Transverse colon (tissue), 4 donors: ENCODE measurements at regions not wholly inside any gene's neighbourhood (a gene's known extent, or its start where the extent isn't known, plus 50 kb on each side); places are given as distances from the start of the nearest gene placed in this dataset.

Experiments used
- DNase-seq: peaks from one replicate; pipeline ENCODE4 v3.0.0-alpha.2; 2019
- H3K27ac ChIP-seq, 4 donors: fragments of 200-600 bp; sonication (generic); 2 replicates each; pipeline ENCODE4 v1.5.1; 2016 to 2018; ENCODE audit warnings: inconsistent platforms in 4 of 4
- H3K27me3 ChIP-seq: fragments of 200-600 bp; sonication (generic); 2 replicates; pipeline ENCODE4 v1.5.1; 2017; ENCODE audit warnings: inconsistent platforms
- H3K36me3 ChIP-seq, 4 donors: fragments of 200-600 bp; sonication (generic); 2 replicates each; pipeline ENCODE4 v1.5.1; 2017 to 2019; ENCODE audit warnings: inconsistent platforms in 4 of 4
- H3K4me1 ChIP-seq, 4 donors: fragments of 200-600 bp; sonication (generic); 2 replicates each; pipeline ENCODE4 v1.5.1; 2017 to 2020; ENCODE audit warnings: inconsistent platforms in 4 of 4
- H3K4me3 ChIP-seq, 4 donors: fragments of 200-600 bp; sonication (generic); 1 replicate in 1 of 4; 2 replicates in 3 of 4; pipeline versions ENCODE4 v1.5.1 to v1.6.1; 2017 to 2019; ENCODE audit warnings: inconsistent platforms in 4 of 4
- H3K9me3 ChIP-seq, 2 donors: fragments of 200-600 bp; sonication (generic); 2 replicates each; pipeline ENCODE4 v1.5.1; 2017 to 2019; ENCODE audit warnings: inconsistent platforms in 2 of 2
- CTCF ChIP-seq, 5 experiments: fragments of 200-600 bp in 3 of 5; fragments of 450-650 bp in 2 of 5; sonication (generic) in 3 of 5; IDR thresholded peaks; 1 replicate in 2 of 5; 2 replicates in 3 of 5; pipeline ENCODE4 v1.5.1; 2016 to 2017; ENCODE audit warnings: antibody characterized with exemption in 5 of 5, inconsistent platforms in 3 of 5, mild to moderate bottlenecking in 2 of 5, moderate library complexity in 1 of 5
- EP300 ChIP-seq: sonication (generic); formaldehyde crosslinking; IDR thresholded peaks from one replicate; pipeline ENCODE4 v1.6.1; 2017; ENCODE audit warnings: antibody characterized with exemption, low read depth
- POLR2A ChIP-seq: fragments of 450-650 bp; IDR thresholded peaks from one replicate; pipeline ENCODE4 v1.6.1; 2016; ENCODE audit warnings: antibody characterized with exemption, mild to moderate bottlenecking, moderate library complexity
- POLR2AphosphoS5 ChIP-seq, 3 donors: sonication (generic); formaldehyde crosslinking; IDR thresholded peaks; one replicate each; pipeline ENCODE4 v1.6.1; 2016; ENCODE audit warnings: antibody characterized with exemption in 3 of 3
- WGBS, 2 donors: methylation state at CpG; one replicate each; pipeline ENCODE4 v1.1.5; 2018; ENCODE audit warnings: low coverage in 1 of 2; 5-methylcytosine and 5-hydroxymethylcytosine counted together
- in situ Hi-C, 4 donors: fragments of 200-750 bp; cut with MboI; loops; one replicate each; pipeline versions ENCODE4 v1.15.0 to v1.15.1; 2017; ENCODE audit warnings: low sequenced_read_pairs in 3 of 4, low pct_ligation_motif_present in 1 of 4, low pct_unique_long_range_greater_than_20kb in 1 of 4
- intact Hi-C: fragments of 100-400 bp; cut with DNase I; formaldehyde crosslinking; loops from one replicate; pipeline ENCODE4 v1.15.1; 2023; ENCODE audit warnings: low total_unique reads

- no peaks in the 10 kb centered on the region for H3K36me3 ChIP-seq
- H3K9me3 ChIP-seq, result no peaks in the 10 kb centered on the region
- in situ Hi-C loops, result no loop called here
- intact Hi-C loops, result no loop called here
- H3K4me3 ChIP-seq, result no peak overlapping the region
- 86 to 93% methylated on average over 1 to 11 of the region's 11 CpGs for WGBS, 2 donors
- TF ChIP-seq CTCF (IDR thresholded peaks at IDR 0.05), result no peak
- TF ChIP-seq EP300, result no peak
- TF ChIP-seq POLR2AphosphoS5 (IDR thresholded peaks at IDR 0.05), result no peak
- TF ChIP-seq POLR2A, result no peak
- DNase-seq, result no peak
- H3K4me1 ChIP-seq, result no peaks in the 10 kb centered on the region
- H3K27ac ChIP-seq, result no peak overlapping the region
- H3K27me3 ChIP-seq, result peaks cover 7% of the 10 kb centered on the region
Measured at GRCh38 chr22:49550766-49551362, 276.8 kb downstream of the BRD1 start.

- 63% methylated on average over 3 of the region's 3 CpGs; no CpG with 5 or more reads in 1 of the 2 donors for WGBS, 2 donors
- H3K4me1 ChIP-seq, result no peaks in the 10 kb centered on the region
- H3K36me3 ChIP-seq, result no peaks in the 10 kb centered on the region
- intact Hi-C loops, result no loop called here
- DNase-seq, result no peak
- in situ Hi-C loops, result no loop called here
- TF ChIP-seq POLR2A (no peak), CTCF (IDR thresholded peaks at IDR 0.05) (no peak), POLR2AphosphoS5 (IDR thresholded peaks at IDR 0.05) (no peak), EP300 (no peak)
- H3K9me3 ChIP-seq, result no peaks in the 10 kb centered on the region
- H3K27me3 ChIP-seq, result peaks cover 7% of the 10 kb centered on the region
- no peak overlapping the region for H3K4me3 ChIP-seq
- H3K27ac ChIP-seq, result no peak overlapping the region
Measured at GRCh38 chr22:49550141-49550430, 277.6 kb downstream of the BRD1 start.

- Histone ChIP-seq H3K4me1 (no peaks in the 10 kb centered on the region), H3K36me3 (no peaks in the 10 kb centered on the region), H3K9me3 (no peaks in the 10 kb centered on the region), H3K27ac (no peak overlapping the region), H3K4me3 (no peak overlapping the region), H3K27me3 (peaks cover 7% of the 10 kb centered on the region)
- in situ Hi-C loops, result no loop called here
- WGBS, 2 donors, result 75% methylated on average over 22 of the region's 22 CpGs; no CpG with 5 or more reads in 1 of the 2 donors
- TF ChIP-seq EP300 (no peak), POLR2AphosphoS5 (IDR thresholded peaks at IDR 0.05) (no peak), CTCF (IDR thresholded peaks at IDR 0.05) (no peak), POLR2A (no peak)
- intact Hi-C loops, result no loop called here
- DNase-seq, result no peak
Measured at GRCh38 chr22:49549256-49550140, 278.2 kb downstream of the BRD1 start.

- peaks cover 7% of the 10 kb centered on the region for H3K27me3 ChIP-seq
- no peaks in the 10 kb centered on the region for H3K9me3 ChIP-seq
- no peak for DNase-seq
- TF ChIP-seq EP300 (no peak), POLR2A (no peak), CTCF (IDR thresholded peaks at IDR 0.05) (no peak), POLR2AphosphoS5 (IDR thresholded peaks at IDR 0.05) (no peak)
- no peaks in the 10 kb centered on the region for H3K36me3 ChIP-seq
- WGBS, 2 donors, result 48 to 62% methylated on average over 5 to 17 of the region's 17 CpGs
- no peak overlapping the region for H3K4me3 ChIP-seq
- H3K4me1 ChIP-seq, result no peaks in the 10 kb centered on the region
- intact Hi-C loops (no loop called here), in situ Hi-C loops (no loop called here)
- H3K27ac ChIP-seq, result no peak overlapping the region
Measured at GRCh38 chr22:49548356-49549202, 279.1 kb downstream of the BRD1 start.
